Superior temporal gyrus (tissue), 1 donor: ENCODE measurements at regions not wholly inside any gene's neighbourhood (a gene's known extent, or its start where the extent isn't known, plus 50 kb on each side); places are given as distances from the start of the nearest gene placed in this dataset.

Experiments
- DNase-seq: peaks from one replicate; pipeline ENCODE4 v3.0.0-alpha.2; 2016; ENCODE audit errors: extremely low spot score

DNA sequence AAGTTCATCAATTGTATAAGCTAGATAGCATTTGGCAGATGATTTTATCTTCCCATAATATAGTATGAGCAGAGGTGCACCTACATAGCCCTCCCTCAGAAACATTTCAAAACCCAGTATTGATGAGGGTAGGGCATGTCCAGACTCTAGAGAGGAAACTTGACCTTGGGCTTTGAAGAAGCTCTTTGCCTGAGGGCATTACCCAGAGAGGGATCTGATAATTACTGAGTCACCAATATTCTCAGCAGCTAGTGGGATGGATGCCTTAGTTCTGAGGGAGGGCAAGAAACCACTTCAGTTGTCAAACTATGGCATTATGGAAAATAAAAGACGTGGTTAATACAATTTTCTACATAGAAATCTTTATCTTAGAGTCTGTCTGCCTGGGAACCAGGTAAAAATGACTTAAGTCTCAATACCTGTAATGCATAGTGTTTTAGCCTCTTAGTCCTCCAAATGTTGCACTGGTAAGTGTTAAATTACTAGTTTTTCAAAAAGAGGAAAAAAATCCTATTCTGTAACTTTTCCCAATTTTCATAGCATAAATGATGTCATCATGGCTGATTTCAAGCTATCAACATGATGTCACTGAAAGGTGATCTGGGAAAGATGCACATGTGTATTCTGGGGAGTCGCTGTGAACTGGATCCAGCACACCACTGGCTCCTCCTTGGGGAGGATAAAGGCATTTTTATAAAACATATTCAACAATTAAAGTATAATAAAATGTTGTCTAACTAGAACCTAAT is 809.0 kb downstream of the KCTD16 start:
- DNase-seq = no peak

DNA sequence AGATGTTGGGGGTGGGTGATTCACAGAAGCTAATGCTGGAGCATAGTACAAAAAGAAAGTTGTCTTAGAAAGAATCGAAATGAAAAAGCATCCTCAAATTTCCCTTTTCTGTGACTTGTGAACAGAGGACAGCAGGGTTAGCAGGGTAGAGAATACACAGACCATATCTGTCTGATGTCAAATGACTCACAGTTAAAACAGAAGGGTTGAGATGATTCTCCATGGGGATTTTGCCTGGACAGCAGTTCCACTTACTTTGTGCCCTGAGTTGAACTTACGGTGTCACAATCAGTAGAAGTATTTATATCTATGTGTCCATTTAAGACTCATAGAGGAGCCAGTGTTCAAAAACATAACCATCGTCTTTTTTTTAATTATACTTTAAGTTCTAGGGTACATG is 801.6 kb downstream of the KCTD16 start:
- DNase-seq = no peak

DNA sequence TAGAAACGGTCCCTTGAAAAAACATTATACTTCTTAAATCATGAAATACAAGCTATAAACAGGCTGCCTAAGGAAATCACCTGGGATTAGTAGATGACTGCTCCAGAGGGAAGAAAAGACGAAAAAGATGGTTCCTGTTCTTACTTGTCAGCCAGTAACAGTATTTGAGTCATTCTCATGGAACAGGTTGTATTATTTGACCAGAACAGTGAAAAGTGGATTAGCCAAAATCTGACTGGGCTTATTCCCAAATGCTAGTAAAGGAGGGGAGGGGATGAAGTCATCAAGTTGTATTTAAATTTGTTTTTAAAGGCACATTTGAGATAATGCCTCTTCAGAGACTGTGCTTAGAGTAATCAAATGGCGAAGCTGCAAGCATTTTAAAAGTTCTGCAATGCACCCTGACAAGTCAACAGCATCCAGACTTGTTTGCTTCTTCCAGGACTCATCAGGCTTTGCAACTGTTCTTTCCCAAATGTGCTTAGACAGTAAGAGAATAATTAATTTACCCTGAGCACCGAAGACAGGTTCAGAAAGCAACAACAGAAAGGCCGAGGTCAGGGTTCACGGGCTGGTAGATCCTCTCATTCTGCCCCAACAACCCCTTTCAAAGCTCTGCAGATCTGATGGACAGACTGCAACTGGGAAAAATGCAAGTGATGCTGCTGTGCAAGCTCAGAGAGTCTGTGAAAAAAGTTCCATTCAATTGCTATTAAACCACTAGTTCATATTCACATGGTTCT is 800.6 kb downstream of the KCTD16 start:
- DNase-seq = no peak

DNA sequence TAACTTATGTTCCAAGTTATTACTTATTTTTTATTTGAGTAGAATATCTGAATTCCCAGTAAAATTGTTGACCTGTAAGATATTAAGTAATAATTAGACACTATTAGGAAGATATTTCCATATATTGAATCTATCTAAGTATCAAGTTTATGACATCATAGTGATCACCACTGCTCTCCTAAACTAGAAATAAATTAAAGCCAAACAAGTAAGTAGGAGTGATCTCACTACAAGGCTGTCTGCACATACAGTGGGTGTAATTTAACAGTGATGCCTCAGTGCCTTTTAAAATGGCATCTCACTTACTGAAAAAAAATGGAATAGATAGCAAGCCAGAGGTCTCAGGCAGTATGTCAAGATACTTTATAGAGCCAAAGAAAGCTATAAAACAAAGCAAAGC is 789.6 kb downstream of the KCTD16 start:
- no peak for DNase-seq

DNA sequence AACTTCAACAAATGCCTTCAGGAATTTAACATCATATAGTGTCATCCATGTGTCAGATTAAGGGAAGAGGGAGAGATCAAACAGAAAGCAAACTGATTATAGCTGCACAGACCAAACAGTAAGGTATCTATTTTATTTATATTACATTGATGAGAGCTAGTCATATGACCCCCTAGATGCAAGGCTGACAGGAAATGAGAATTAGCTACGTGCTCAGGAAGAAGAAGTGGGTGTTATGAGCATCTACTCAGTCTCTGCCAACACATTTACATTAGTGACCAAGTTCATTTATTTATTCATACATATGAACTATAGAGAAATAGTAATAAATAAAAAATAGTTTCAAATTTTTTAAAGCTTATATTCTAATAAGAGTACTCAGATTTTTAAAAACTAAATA is 787.3 kb downstream of the KCTD16 start:
- DNase-seq = no peak

DNA sequence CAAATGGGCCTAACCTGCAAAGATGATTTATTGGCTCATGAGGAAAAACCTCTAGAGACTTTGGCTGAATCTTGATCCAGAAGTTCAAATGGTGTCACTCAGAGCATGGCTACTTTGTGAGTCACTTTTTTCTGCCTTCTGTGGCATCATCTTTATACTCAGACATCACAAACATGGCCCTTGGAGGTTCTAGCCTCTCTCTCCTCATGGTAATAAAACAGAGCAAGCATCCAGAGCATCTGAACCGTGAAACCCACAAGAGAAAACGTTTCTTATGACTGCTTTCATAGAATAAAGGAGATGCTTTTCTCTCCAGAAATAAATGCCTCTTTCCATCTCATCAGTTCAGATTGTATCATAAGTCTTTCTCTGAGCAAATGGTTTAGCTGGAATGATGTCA is 780.3 kb downstream of the KCTD16 start:
- no peak for DNase-seq

DNA sequence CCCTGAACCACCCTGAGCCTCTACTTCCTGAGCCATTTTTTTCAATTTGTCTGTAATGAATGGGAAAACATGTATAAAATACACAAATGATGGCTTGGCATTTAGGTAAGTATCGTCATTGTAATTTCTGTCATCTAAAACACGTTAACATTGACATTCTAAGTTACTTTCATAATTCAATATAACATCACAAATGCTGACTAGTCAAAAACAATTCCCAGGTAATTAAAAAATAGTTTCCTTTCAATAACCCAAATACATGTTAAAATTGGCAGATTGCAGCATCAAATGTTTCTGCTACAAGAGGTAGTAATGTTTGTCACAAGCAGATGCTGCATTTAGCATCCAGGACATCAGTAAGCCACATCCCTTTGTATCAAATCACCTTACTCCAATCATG is 776.4 kb downstream of the KCTD16 start:
- DNase-seq = no peak

DNA sequence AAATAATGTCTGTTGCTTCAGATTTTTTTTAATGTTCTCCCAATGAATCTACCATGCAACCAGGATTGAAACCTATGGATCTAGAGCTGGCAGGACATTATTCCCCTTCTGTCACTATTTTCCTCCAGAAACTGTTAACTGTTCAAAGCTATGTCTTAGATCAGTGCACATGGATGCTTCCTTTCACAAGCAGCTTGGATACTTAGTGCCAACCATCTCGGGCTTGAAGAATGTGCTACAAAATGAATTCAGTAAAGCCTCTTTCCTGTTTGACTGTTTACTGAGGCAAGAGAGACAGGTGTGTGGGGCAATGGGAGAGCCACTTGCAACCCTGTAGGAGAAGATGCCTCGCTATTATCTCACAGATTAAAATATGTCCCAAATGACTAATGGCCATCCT is 774.8 kb downstream of the KCTD16 start:
- DNase-seq = no peak

DNA sequence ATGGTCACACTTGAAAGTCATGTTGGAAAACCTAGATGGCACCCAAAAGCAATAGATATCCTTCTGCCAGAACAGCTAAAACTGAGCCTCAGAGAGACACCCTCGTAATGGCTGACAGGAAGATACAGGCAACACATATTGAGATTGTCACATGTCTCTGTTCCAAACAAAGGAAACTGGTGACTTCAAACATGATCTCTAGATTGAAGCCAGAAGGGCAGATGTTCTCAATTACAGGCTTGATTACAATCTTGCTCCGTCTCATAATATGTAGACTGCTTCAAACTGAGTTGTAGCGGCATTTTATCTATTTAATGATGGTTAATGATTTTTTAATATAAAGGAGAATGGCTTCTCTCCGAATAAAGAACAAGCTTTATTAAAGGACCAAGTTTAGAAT is 774.3 kb downstream of the KCTD16 start:
- DNase-seq = no peak

DNA sequence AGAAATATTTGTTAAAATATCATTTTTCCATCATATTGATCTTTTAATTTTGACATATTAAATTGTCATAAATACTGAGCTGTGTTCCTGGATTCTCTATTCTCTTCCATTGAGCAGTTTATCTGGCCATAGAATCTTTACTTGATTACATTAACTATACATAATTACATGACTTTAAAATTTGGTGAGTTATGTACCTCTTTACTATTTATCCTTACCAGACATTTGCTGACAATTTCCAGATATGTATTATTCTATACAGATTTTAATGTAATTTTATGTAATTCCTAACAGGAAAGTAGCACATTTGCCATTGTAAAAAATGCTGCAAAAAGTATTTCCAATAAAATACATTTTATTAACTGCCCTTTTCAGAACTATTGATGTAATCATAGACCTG is 770.3 kb downstream of the KCTD16 start:
- DNase-seq = no peak

DNA sequence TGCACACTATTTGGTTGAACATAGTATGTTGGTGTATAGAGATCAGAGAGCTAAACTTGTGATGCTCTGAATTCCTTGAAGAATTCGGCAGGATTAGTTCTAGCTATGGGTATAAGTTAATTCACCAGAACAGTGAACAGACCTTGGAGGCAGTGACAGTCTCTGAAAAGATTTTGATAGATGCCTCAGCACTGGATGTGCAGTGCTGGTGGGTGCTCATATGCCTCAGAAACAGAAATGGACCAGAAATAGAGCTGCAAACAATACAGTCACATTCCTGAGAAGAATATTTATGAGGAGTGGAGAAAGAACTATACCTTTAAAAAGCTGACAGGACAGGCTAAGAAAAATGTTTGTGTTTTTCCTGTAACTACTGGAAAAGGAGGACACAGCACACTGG is 747.7 kb downstream of the KCTD16 start:
- DNase-seq = peak; percentile 29

DNA sequence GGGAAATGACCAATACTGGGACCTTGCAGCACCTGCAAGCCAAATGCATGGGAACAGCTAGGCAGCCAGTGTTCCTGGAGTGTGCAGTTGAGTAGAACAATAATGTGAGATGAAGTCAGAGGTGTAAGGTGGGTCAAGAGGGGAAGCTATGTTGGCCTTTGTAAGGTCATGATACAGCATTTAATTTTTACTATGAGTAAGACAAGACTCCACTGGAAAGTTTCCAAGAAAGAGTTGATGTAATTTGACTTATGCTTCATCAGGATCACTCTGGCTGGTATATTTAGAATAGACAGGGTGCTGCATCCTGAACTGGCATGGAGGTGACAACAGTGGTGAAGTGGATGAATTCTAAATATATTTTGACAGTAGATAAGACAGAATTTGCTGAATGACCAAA is 744.8 kb downstream of the KCTD16 start:
- no peak for DNase-seq

DNA sequence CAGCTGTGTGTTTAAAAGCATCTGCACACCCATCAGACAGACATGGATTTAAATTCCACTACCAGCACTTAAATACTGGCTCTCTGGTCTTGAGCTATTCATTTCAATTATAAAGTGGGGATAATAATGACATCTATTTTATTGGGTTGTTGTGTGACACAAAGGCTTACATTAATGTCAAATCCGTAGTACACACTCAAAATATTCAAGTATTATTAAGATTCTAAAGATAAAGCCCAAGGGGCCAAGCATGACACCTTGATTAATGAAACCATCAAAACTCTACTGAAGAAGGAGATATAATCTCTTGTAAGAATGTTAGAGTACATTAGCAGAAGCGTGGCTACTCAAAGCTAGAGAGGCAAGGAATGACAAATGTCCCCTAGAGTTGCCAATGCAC is 743.0 kb downstream of the KCTD16 start:
- no peak for DNase-seq

DNA sequence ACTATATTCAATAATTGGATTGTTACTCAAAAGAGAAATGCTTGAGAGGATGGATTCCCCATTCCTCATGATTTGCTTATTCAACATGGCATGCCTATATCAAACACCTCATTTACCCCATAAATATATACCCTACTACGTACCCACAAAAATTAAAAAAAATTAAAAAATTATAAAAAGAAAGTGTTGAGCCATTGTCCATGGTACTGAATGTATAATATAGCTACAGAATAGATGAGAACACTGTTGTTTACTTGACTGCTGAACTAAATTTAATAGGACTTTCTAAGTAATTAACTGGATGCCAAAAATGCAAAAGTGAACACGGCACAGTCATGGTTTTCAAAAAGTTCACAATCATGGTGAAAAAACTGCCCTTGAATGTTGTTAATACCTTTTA is 725.8 kb downstream of the KCTD16 start:
- no peak for DNase-seq

DNA sequence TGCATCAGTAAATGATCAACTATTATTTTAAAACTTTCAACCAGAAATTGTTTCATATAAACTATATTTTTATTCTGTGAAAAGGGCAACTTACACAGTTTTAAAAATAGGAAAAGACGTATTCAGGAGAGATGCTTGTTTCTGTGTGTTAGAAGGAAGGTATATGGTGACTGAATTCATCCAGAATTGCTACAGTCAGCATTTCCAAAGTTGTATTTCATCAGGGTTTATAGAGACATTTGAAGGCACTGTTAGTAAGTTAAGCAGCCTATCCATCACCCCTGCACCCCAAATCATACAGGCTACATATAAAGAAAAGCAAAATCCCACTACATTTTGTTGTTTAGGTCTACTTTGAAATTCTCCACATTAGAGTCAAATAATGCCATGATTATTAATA is 716.0 kb downstream of the KCTD16 start:
- DNase-seq = no peak

DNA sequence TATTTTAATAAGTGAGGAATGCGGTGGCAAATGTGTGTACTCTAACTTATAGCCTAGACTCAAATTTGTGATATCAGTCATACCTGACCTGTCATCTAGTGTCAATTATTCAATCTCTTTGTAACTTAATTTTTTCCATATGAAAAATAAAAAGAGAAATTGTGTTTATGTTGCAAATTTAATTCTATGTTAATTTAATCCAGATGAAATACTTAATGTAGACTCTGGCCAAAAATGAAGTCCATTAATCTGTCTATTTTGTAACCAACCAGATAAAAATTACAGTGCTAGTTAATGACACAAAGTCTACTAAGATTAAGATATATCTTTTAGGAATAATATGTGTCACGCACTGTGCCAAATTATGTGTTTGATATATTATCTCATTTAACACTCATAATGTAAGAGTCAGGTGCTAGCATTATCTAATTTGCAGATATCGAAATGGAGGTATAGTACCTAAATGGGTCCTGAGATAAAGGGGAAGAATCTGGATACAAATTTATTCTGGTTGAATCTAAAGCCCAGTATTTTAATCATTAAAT is 712.1 kb downstream of the KCTD16 start:
- no peak for DNase-seq

DNA sequence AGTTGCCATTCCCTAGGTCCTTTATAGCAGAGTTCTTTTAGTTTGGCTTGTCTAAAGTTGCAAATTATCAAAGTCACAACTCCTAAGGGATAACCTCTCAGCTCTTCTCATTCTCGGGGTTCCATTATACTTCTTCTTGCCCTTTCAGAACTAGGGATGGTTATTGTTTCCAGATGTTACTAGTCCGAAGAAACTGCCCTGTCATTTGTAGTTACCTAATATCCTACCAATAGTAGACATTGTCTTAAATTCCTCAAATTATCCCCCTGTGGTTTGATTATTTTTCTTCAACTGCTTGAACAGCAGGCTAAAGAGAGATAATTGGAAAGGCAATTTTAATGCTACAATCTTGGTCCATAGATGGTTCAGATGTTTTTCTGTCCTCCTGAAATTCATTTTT is 709.8 kb downstream of the KCTD16 start:
- no peak for DNase-seq

DNA sequence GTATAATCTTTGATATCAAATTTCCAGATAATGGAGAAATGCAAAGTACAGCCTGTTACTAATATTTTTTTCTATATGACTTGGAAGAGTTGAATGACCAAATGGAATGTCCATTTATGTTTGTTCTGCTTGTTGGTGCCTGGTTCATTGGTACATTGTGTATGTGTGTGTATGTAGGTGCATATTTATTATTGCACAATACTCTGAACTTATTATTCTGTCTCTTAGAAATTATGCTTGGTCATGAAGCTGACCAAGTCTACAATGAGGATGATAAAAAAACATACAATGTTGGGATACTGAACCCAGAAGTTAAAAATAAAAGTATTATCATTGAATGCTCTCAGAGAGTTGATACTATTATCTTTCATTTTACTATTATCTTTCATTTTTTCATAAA is 706.3 kb downstream of the KCTD16 start:
- no peak for DNase-seq

DNA sequence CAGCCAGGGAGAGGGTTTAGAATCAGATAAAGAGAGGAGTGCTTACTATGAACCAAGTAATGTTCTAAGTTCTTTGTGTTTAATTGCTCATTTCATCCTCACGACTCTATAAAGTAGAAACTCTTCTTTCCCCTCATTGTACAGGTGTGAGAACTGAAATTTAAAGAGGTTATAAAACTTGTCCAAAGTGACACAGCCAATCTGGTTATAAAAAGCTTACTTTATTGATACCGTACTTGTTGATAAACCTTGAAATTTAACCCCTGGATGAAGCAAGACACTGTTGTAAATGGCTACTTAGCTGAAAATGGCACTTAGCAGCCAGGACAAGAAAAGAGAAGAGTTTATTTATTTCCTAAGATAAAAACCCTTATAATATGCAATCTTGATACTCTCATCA is 702.4 kb downstream of the KCTD16 start:
- DNase-seq = no peak

DNA sequence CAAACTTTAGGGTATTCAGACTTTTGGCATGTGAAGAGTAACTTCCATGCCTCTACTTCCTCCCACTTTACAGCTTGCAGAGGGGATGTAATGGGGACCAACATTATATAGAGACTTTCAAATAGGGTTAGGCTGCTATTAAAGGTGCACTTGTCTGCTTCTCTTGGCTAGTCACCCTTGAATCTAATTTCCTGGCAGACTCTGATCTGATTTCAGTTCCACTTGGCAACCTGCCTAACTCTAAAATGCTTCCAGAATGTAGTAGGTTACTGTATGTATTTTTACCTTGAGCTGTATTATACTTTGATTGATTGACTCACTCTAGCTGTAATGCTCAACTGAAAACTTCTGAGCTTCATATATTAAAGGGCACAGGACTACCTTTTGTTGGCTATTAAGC is 693.4 kb downstream of the KCTD16 start:
- DNase-seq = no peak

DNA sequence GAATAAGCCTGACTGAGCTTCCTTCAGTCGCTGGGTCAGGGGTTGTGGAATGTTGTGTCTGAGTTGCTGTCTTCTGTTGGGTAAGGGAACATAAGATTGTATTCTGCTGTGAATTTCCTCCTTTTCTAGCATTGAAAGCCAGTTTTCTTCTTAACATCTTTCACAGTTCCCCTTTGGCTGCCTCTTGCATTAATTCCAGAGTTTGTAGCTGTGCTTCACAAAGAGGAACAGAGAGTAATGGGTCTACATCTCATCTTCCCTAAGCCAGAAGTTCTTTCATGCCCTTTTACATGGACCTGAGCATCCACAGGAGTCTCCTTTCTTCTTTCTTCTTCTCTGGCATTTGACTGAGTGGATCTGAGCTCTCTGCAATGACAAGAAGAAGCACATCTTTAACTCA is 686.8 kb downstream of the KCTD16 start:
- no peak for DNase-seq

DNA sequence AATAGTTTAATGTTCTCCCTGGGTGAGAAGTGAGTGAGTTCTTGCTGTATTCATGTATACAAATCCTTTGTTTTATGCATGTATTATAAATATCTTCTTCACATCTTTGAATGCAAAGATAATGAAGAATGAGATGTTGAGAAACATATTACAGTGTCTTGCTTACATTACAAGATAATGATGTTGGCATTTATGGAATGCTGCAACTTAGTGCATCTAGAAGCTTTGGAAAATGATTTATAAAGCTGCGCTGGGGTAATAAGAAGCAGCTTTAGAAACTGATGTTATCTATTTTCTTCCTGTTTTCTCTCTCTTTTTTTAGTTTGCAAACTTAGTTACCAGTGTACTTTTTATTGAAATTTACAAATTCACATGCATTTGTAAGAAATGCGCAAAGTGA is 673.4 kb downstream of the KCTD16 start:
- no peak for DNase-seq

DNA sequence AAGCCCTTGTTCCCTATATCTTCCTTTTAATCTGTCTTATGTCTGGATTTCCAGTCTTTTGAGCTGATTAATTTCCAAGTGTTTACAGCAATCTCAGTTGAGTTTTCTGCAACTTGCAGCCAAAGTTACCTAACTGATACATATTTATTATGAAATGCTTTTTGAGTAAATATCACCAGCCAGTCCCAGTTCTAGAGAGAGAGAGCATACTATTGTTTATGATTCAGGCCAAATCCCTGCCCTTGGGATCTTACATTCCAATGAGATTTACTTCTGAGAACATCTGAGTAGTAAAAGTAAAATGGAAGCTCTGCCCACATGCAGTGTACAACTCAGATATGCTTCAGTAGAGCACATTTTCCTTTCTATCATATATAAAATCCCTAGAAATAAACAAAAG is 661.7 kb downstream of the KCTD16 start:
- no peak for DNase-seq
